ENCODE measurements at regions not wholly inside any gene's neighbourhood (a gene's known extent, or its start where the extent isn't known, plus 50 kb on each side); places are given as distances from the start of the nearest gene placed in this dataset.

DNA sequence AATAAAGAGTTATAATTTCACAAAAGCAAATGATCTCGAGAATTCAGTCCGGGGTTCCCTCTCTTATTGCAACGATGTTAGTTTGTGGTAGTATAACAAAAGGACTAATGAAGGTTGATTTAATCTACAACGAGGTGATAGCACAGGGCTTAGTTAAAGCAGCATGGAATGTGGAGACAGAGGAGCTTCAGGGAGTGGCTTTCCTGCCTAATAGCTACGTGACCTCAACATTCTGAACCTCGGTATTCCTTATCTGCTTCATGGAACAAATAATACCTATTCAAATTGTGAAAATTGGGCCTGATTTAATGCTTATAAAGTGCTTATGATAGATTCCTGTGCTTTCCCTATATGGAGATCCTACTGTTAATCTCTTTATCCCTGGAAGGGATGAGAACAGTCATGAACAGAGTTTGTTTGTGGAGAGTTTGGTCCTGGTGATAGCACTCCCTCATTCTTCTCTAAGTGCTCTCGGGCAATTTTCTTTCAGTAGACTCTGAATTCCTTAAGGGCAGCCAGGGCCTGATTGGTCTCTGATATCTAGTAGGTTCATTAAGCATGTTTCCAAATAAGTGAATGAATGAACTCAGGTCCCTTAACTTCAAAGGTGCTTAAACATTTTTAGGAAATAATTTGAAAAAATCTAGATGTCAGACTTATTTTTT, 104.1 kb upstream of the TUT7 start:
- CTCF ChIA-PET, result no interaction called here
- no peak overlapping the region for H4K5ac ChIP-seq (ENCODE audit: low read depth, low read length)

More for the DNA sequence above, 104.1 kb upstream of the TUT7 start:
- H3K27me3 ChIP-seq (ENCODE audit: control insufficient read depth, insufficient read depth, low read length), result no peaks in the 10 kb centered on the region; the same call in 1 of the 2 replicates
- H4K8ac ChIP-seq (ENCODE audit: low read depth in 2 of 2, low read length in 2 of 2), result no peak overlapping the region
- H3K18ac ChIP-seq (ENCODE audit: low read depth, low read length), result no peak overlapping the region
- H3K4ac ChIP-seq (ENCODE audit: low read depth, low read length), result no peak overlapping the region
- no peaks in the 10 kb centered on the region for H3K79me1 ChIP-seq (ENCODE audit: low read depth in 1 of 2, low read length in 2 of 2)
- dilution Hi-C loops (cut with HindIII; ENCODE audit: low sequenced_read_pairs, unreplicated experiment), result no loop called here
- no peak overlapping the region for H3K4me2 ChIP-seq (ENCODE audit: low read depth, low read length)
- no peaks in the 10 kb centered on the region for H3K9me3 ChIP-seq (ENCODE audit: control insufficient read depth, insufficient read depth, low read length)
- WGBS, 2 experiments (ENCODE audit: extremely low coverage in 2 of 2, insufficient read length in 1 of 2), result no CpG with 5 or more reads among the region's 7 CpGs
- peaks cover 2% of the 10 kb centered on the region; the same call in 1 of the 2 replicates for H3K4me1 ChIP-seq (ENCODE audit: control insufficient read depth, insufficient read depth, low read length)
- POLR2A ChIA-PET (ENCODE audit: unreplicated experiment), result no interaction called here
- ATAC-seq (ENCODE audit: low read depth) (no peak), DNase-seq (no peak)
- no peak overlapping the region for H2BK5ac ChIP-seq (ENCODE audit: low read depth, low read length, poor library complexity, severe bottlenecking)
- in situ Hi-C loops (cut with MboI; ENCODE audit: low sequenced_read_pairs), result no loop called here
- no peak overlapping the region for H3K27ac ChIP-seq (ENCODE audit: insufficient read depth, low read length)
- H3K9me1 ChIP-seq (ENCODE audit: insufficient read depth, low read length), result no peaks in the 10 kb centered on the region
- H2BK120ac ChIP-seq (ENCODE audit: low read depth, low read length), result no peak overlapping the region
- H2AK5ac ChIP-seq (ENCODE audit: low read depth, low read length), result no peak overlapping the region
- no peak overlapping the region for H3K4me3 ChIP-seq (ENCODE audit: insufficient read depth, low read depth, low read length)
- no peak overlapping the region for H2BK15ac ChIP-seq (ENCODE audit: low read depth, low read length)
- no peak overlapping the region for H3K23ac ChIP-seq (ENCODE audit: low read depth, low read length)
- H3K36me3 ChIP-seq (ENCODE audit: control insufficient read depth, insufficient read depth, low read length), result no peaks in the 10 kb centered on the region
- no peak overlapping the region for H2BK20ac ChIP-seq (ENCODE audit: low read depth, low read length)
- no peaks in the 10 kb centered on the region for H4K20me1 ChIP-seq (ENCODE audit: insufficient read depth, low read length)
- H2AFZ ChIP-seq (replicated peaks; ENCODE audit: low read length, poor library complexity), result no peak overlapping the region
- no peak overlapping the region for H3K56ac ChIP-seq (ENCODE audit: extremely low read depth, insufficient read depth, low read length)
- BruUV-seq (replicated peaks), result no TSS peak
- intact Hi-C loops (cut with micrococcal nuclease), result no loop called here
- no peak overlapping the region for H3K9ac ChIP-seq (ENCODE audit: low read depth, low read length)
- no peak overlapping the region for H4K91ac ChIP-seq (ENCODE audit: insufficient read depth, low read depth, low read length)
- H2AK9ac ChIP-seq (replicated peaks; ENCODE audit: low read depth, low read length, poor library complexity), result no peak overlapping the region
- TF ChIP-seq, protein P1, sequence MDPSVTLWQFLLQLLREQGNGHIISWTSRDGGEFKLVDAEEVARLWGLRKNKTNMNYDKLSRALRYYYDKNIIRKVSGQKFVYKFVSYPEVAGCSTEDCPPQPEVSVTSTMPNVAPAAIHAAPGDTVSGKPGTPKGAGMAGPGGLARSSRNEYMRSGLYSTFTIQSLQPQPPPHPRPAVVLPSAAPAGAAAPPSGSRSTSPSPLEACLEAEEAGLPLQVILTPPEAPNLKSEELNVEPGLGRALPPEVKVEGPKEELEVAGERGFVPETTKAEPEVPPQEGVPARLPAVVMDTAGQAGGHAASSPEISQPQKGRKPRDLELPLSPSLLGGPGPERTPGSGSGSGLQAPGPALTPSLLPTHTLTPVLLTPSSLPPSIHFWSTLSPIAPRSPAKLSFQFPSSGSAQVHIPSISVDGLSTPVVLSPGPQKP (IDR thresholded peaks at IDR 0.05; ENCODE audit: borderline replicate concordance, low read depth, low read length), result no peak
- TF ChIP-seq RCOR1 (IDR thresholded peaks at IDR 0.05; ENCODE audit: insufficient replicate concordance, low read length) (no peak), POLR2A (IDR thresholded peaks at IDR 0.05; ENCODE audit: low read depth, low read length) (no peak), RFX5 (IDR thresholded peaks at IDR 0.05; ENCODE audit: low read depth, low read length) (no peak), MAZ (IDR thresholded peaks at IDR 0.05; ENCODE audit: borderline replicate concordance, low read depth, low read length) (no peak), RAD21 (IDR thresholded peaks at IDR 0.05; ENCODE audit: low read length) (no peak), BHLHE40 (IDR thresholded peaks at IDR 0.05; ENCODE audit: low read depth, low read length) (no peak), CEBPB (IDR thresholded peaks at IDR 0.05; ENCODE audit: low read depth, low read length) (no peak)
- TF ChIP-seq, protein P2, sequence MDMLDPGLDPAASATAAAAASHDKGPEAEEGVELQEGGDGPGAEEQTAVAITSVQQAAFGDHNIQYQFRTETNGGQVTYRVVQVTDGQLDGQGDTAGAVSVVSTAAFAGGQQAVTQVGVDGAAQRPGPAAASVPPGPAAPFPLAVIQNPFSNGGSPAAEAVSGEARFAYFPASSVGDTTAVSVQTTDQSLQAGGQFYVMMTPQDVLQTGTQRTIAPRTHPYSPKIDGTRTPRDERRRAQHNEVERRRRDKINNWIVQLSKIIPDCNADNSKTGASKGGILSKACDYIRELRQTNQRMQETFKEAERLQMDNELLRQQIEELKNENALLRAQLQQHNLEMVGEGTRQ (IDR thresholded peaks at IDR 0.05; ENCODE audit: low read depth, low read length), result no peak
- H3K14ac ChIP-seq (replicated peaks; ENCODE audit: low read depth, low read length), result no peak overlapping the region
